Upper lobe of left lung (tissue), 6 donors: ENCODE measurements at regions not wholly inside any gene's neighbourhood (a gene's known extent, or its start where the extent isn't known, plus 50 kb on each side); places are given as distances from the start of the nearest gene placed in this dataset.

Experiments
- ATAC-seq, 2 donors: fragments of 200-7000 bp; cut with Tn5 transposase; one replicate each; pipeline ENCODE4 v1.9.1; 2022; ENCODE audit warnings: mild to moderate bottlenecking in 2 of 2, moderate library complexity in 2 of 2; ENCODE audit not compliant: low FRiP score in 2 of 2
- DNase-seq, 2 donors: peaks; one replicate each; pipeline ENCODE4 v3.0.0-alpha.2; 2019 to 2020
- H3K27ac ChIP-seq, 4 donors: fragments of 200-600 bp; sonication (generic); one replicate each; pipeline ENCODE4 v1.5.1; 2016 to 2019
- H3K27me3 ChIP-seq, 4 donors: fragments of 200-600 bp; sonication (generic); one replicate each; pipeline ENCODE4 v1.5.1; 2017 to 2019
- H3K36me3 ChIP-seq, 4 donors: fragments of 200-600 bp; sonication (generic); one replicate each; pipeline ENCODE4 v1.5.1; 2016 to 2019
- H3K4me1 ChIP-seq, 4 donors: fragments of 200-600 bp; sonication (generic); one replicate each; pipeline ENCODE4 v1.5.1; 2018 to 2019
- H3K4me3 ChIP-seq, 4 donors: fragments of 200-600 bp; sonication (generic); one replicate each; pipeline ENCODE4 v1.5.1; 2017 to 2019; ENCODE audit warnings: mild to moderate bottlenecking in 2 of 4, moderate library complexity in 1 of 4
- H3K9me3 ChIP-seq, 4 donors: fragments of 200-600 bp; sonication (generic); one replicate each; pipeline ENCODE4 v1.5.1; 2018 to 2019
- CTCF ChIP-seq, 6 experiments: fragments of 450-650 bp in 4 of 6; fragments of 200-600 bp in 2 of 6; sonication (generic) in 2 of 6; IDR thresholded peaks; one replicate each; pipeline ENCODE4 v1.5.1; 2016 to 2019; ENCODE audit warnings: antibody characterized with exemption in 6 of 6
- EP300 ChIP-seq, 4 donors: sonication (generic); formaldehyde crosslinking; IDR thresholded peaks; one replicate each; pipeline ENCODE4 v1.5.1; 2017; ENCODE audit warnings: antibody characterized with exemption in 4 of 4, control low read depth in 2 of 4
- POLR2A ChIP-seq, 4 donors: fragments of 450-650 bp; IDR thresholded peaks; one replicate each; pipeline ENCODE4 v1.5.1; 2016 to 2017; ENCODE audit warnings: antibody characterized with exemption in 4 of 4, mild to moderate bottlenecking in 2 of 4
- POLR2AphosphoS5 ChIP-seq, 2 donors: sonication (generic); formaldehyde crosslinking; IDR thresholded peaks; one replicate each; pipeline ENCODE4 v1.5.1; 2017; ENCODE audit warnings: antibody characterized with exemption in 2 of 2
- WGBS, 2 donors: methylation state at CpG; one replicate each; pipeline ENCODE4 v1.1.5; 2017 to 2018; 5-methylcytosine and 5-hydroxymethylcytosine counted together
- donor health status: DM: no; HTN: no; CAD: no; lungs with moderate emphysema.
- donor health status: DM: no; HTN: yes; CAD: no; lungs with severe emphysema.

GRCh38 chr13:64684685-64685431, 2545.3 kb downstream of the PCDH9 start:
- DNase-seq (no peak), ATAC-seq (no peak)
- WGBS, 2 donors = 62 to 67% methylated on average over 7 of the region's 7 CpGs

GRCh38 chr13:64684108-64684507, 2546.0 kb downstream of the PCDH9 start:
- no peak overlapping the region for H3K4me3 ChIP-seq
- DNase-seq = no peak
- H3K27ac ChIP-seq = no peak overlapping the region
- 62 to 79% methylated on average over 3 of the region's 3 CpGs for whole genome bisulfite sequencing, 2 donors
- no peak for TF ChIP-seq CTCF (IDR thresholded peaks at IDR 0.05)
- H3K4me1 ChIP-seq = no peaks in the 10 kb centered on the region
- ATAC-seq = no peak
- H3K36me3 ChIP-seq = no peaks in the 10 kb centered on the region
- H3K27me3 ChIP-seq = no peaks in the 10 kb centered on the region
- peaks cover 0 to 4% (median 2%) of the 10 kb centered on the region in 4 donors for H3K9me3 ChIP-seq

More at GRCh38 chr13:64684685-64685431, 2545.3 kb downstream of the PCDH9 start:
- Histone ChIP-seq H3K36me3 (no peaks in the 10 kb centered on the region), H3K9me3 (peaks cover 0 to 4% (median 2%) of the 10 kb centered on the region in 4 donors), H3K27ac (no peak overlapping the region), H3K4me1 (no peaks in the 10 kb centered on the region), H3K4me3 (no peak overlapping the region), H3K27me3 (no peaks in the 10 kb centered on the region)
- TF ChIP-seq CTCF (IDR thresholded peaks at IDR 0.05) (no peak), POLR2A (IDR thresholded peaks at IDR 0.05) (no peak), EP300 (IDR thresholded peaks at IDR 0.05) (no peak), POLR2AphosphoS5 (IDR thresholded peaks at IDR 0.05) (no peak)

- DNase-seq (no peak), ATAC-seq (no peak)
- H3K36me3 ChIP-seq = no peaks in the 10 kb centered on the region
- H3K9me3 ChIP-seq = peaks cover 0 to 4% (median 2%) of the 10 kb centered on the region in 4 donors
- no peak overlapping the region for H3K27ac ChIP-seq
- no peak overlapping the region for H3K4me3 ChIP-seq
- 93 to 95% methylated on average over 1 of the region's 1 CpG for WGBS, 2 donors
- no peak for TF ChIP-seq POLR2AphosphoS5 (IDR thresholded peaks at IDR 0.05)
- no peak for TF ChIP-seq POLR2A (IDR thresholded peaks at IDR 0.05)
- no peaks in the 10 kb centered on the region for H3K4me1 ChIP-seq
- H3K27me3 ChIP-seq = no peaks in the 10 kb centered on the region
These were observed 2549.4 kb downstream of the PCDH9 start for GRCh38 chr13:64680739-64681138.

- no peaks in the 10 kb centered on the region for H3K36me3 ChIP-seq
- no peak for ATAC-seq
- DNase-seq = no peak
- TF ChIP-seq EP300 (IDR thresholded peaks at IDR 0.05) (no peak), POLR2AphosphoS5 (IDR thresholded peaks at IDR 0.05) (no peak), CTCF (IDR thresholded peaks at IDR 0.05) (no peak), POLR2A (IDR thresholded peaks at IDR 0.05) (no peak)
- H3K4me1 ChIP-seq = no peaks in the 10 kb centered on the region
- H3K27ac ChIP-seq = no peak overlapping the region
- no peak overlapping the region for H3K4me3 ChIP-seq
- WGBS, 2 donors = 73 to 78% methylated on average over 6 of the region's 6 CpGs
- no peaks in the 10 kb centered on the region for H3K9me3 ChIP-seq
- H3K27me3 ChIP-seq = no peaks in the 10 kb centered on the region
These were observed 2554.8 kb downstream of the PCDH9 start for GRCh38 chr13:64675255-64675892.

- DNase-seq (no peak), ATAC-seq (no peak)
- Histone ChIP-seq H3K36me3 (no peaks in the 10 kb centered on the region), H3K4me1 (no peaks in the 10 kb centered on the region), H3K9me3 (no peaks in the 10 kb centered on the region), H3K4me3 (no peak overlapping the region), H3K27ac (no peak overlapping the region), H3K27me3 (no peaks in the 10 kb centered on the region)
- TF ChIP-seq POLR2A (IDR thresholded peaks at IDR 0.05) (no peak), POLR2AphosphoS5 (IDR thresholded peaks at IDR 0.05) (no peak), EP300 (IDR thresholded peaks at IDR 0.05) (no peak), CTCF (IDR thresholded peaks at IDR 0.05) (no peak)
- WGBS, 2 donors = 65 to 69% methylated on average over 2 of the region's 2 CpGs
These were observed 2556.0 kb downstream of the PCDH9 start for GRCh38 chr13:64674126-64674525.
